ENCODE measurements at regions not wholly inside any gene's neighbourhood (a gene's known extent, or its start where the extent isn't known, plus 50 kb on each side); places are given as distances from the start of the nearest gene placed in this dataset.

DNA sequence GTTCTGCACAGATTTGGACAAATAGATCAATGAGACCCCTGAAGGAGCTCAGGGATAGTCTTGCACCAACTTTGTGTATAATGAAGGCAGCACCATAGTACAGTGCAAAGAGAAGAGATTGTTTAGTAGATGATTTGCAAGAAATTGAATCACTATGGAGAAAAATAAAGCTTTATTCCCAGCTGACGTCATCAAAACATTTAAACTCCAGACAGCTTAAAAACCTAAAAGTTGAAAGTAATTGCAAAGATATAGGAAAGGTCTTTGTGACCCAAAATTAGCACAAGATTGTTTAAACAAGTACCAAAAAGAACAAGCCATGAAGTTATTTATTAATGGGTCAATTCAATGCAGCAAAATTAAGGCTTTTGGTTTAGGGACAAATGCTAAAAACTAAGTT lies 88.8 kb upstream of the BACE2 start:
- TF ChIP-seq POLR2A (IDR thresholded peaks at IDR 0.05; ENCODE audit: low read length) (no peak), GATA1 (IDR thresholded peaks at IDR 0.05; ENCODE audit: low read depth, low read length) (no peak)

All from erythroblast (primary cell).